SK-N-SH treated with all-trans-retinoic acid at 6 μM for 48 hours (cell line): ENCODE measurements at regions not wholly inside any gene's neighbourhood (a gene's known extent, or its start where the extent isn't known, plus 50 kb on each side); places are given as distances from the start of the nearest gene placed in this dataset.

ENCODE experiments used
- ATAC-seq: fragments of 200-7000 bp; cut with Tn5 transposase; 3 replicates; pipeline ENCODE4 v1.9.1; 2020; ENCODE audit warnings: mild to moderate bottlenecking, moderate library complexity
- ARNTL ChIP-seq: fragments of 450-650 bp; formaldehyde crosslinking; IDR thresholded peaks from 2 replicates; pipeline ENCODE4 v1.5.0; 2020; ENCODE audit warnings: low read depth, mild to moderate bottlenecking, moderate library complexity, borderline replicate concordance
- BACH2 ChIP-seq: fragments of 250-450 bp; sonication (Bioruptor Pico); IDR thresholded peaks from 2 replicates; pipeline ENCODE4 v1.9.0; 2021; ENCODE audit warnings: mild to moderate bottlenecking, borderline replicate concordance
- CSDC2 ChIP-seq: fragments of 250-450 bp; sonication (Bioruptor Pico); IDR thresholded peaks from 2 replicates; pipeline ENCODE4 v1.5.0; 2020; ENCODE audit warnings: mild to moderate bottlenecking, moderate library complexity
- ESRRG ChIP-seq: fragments of 250-450 bp; sonication (Bioruptor Pico); IDR thresholded peaks from 2 replicates; pipeline ENCODE4 v1.6.1; 2021; ENCODE audit warnings: mild to moderate bottlenecking
- GLIS3 ChIP-seq: fragments of 250-450 bp; sonication (Bioruptor Pico); IDR thresholded peaks from 2 replicates; pipeline ENCODE4 v1.5.0; 2020; ENCODE audit warnings: mild to moderate bottlenecking, moderate library complexity
- ISL1 ChIP-seq: fragments of 250-450 bp; sonication (Bioruptor Pico); IDR thresholded peaks from 2 replicates; pipeline ENCODE4 v2.1.2; 2022; ENCODE audit warnings: mild to moderate bottlenecking, moderate library complexity
- RARB ChIP-seq: fragments of 250-450 bp; sonication (Bioruptor Pico); IDR thresholded peaks from 2 replicates; pipeline ENCODE4 v1.8.0; 2021; ENCODE audit warnings: mild to moderate bottlenecking, moderate library complexity
- TCF4 ChIP-seq: fragments of 250-450 bp; sonication (Bioruptor Pico); IDR thresholded peaks from 2 replicates; pipeline ENCODE4 v1.8.0; 2021; ENCODE audit warnings: mild to moderate bottlenecking, moderate library complexity, borderline replicate concordance
- TOX ChIP-seq: fragments of 250-450 bp; sonication (Bioruptor Pico); IDR thresholded peaks from 2 replicates; pipeline ENCODE4 v1.8.0; 2021; ENCODE audit warnings: mild to moderate bottlenecking, moderate library complexity, borderline replicate concordance
- ZFP3 ChIP-seq: fragments of 250-450 bp; sonication (Bioruptor Pico); IDR thresholded peaks from 2 replicates; pipeline ENCODE4 v1.5.0; 2020; ENCODE audit warnings: mild to moderate bottlenecking, moderate library complexity
- ZFP30 ChIP-seq: fragments of 450-650 bp; formaldehyde crosslinking; IDR thresholded peaks from 2 replicates; pipeline ENCODE4 v1.5.0; 2022; ENCODE audit warnings: mild to moderate bottlenecking, moderate library complexity
- ZNF565 ChIP-seq: fragments of 450-650 bp; formaldehyde crosslinking; conservative IDR thresholded peaks from 2 replicates; pipeline ENCODE4 v1.5.0; 2020; ENCODE audit warnings: low read depth, mild to moderate bottlenecking, moderate library complexity
- ZNF70 ChIP-seq: fragments of 450-650 bp; formaldehyde crosslinking; IDR thresholded peaks from 2 replicates; pipeline ENCODE4 v1.5.0; 2020; ENCODE audit warnings: mild to moderate bottlenecking, moderate library complexity
- ZNF8 ChIP-seq: fragments of 450-650 bp; formaldehyde crosslinking; IDR thresholded peaks from 2 replicates; pipeline ENCODE4 v1.5.0; 2020; ENCODE audit warnings: mild to moderate bottlenecking, moderate library complexity
- TF ChIP-seq, protein P1 (sequence below): fragments of 250-450 bp; sonication (Bioruptor Pico); IDR thresholded peaks from 2 replicates; pipeline ENCODE4 v1.5.0; 2020; ENCODE audit warnings: mild to moderate bottlenecking, moderate library complexity
- TF ChIP-seq, protein P2 (sequence below): fragments of 250-450 bp; sonication (Bioruptor Pico); IDR thresholded peaks from 2 replicates; pipeline ENCODE4 v1.8.0; 2021; ENCODE audit warnings: low read depth, mild to moderate bottlenecking, moderate library complexity, borderline replicate concordance
- TF ChIP-seq, protein P3 (sequence below): fragments of 250-450 bp; sonication (Bioruptor Pico); IDR thresholded peaks from 2 replicates; pipeline ENCODE4 v1.8.0; 2020; ENCODE audit warnings: mild to moderate bottlenecking, moderate library complexity, borderline replicate concordance
- TF ChIP-seq, protein P4 (sequence below): fragments of 250-450 bp; sonication (Bioruptor Pico); IDR thresholded peaks from 2 replicates; pipeline ENCODE4 v1.5.1; 2021; ENCODE audit warnings: mild to moderate bottlenecking, moderate library complexity

DNA sequence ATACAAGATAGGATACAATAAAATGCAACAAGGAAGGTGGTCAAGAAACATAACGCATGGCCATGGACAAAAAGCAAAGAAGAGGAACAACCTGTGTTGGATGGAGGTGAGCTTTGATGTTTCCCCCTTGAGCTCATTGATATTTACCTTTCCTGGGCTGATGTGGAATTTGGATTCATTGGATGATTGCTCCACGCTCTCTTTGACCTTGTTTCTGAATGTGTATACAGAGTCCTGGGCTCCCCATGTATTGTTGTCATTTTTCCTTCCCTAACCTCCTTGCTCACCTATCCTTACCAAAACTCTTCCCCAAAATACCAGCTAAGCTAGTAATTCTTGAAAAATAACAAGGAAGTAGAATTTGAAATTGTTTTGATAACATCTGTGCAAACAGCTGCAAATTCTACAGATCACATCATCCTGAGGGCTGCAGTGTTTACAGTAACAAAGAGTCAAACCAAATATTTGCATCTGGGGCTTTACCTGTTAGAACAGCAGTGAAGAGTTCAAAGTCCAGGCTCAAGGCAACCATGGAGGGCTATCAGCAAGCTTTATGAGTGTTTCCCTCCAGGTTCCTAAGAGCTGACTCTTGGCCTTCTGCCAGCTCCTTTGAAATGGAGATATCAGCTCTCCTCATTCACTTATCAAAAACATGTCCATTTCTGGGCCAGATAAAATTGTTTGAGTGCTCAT is 214.3 kb upstream of the MARCKS start:
- ATAC-seq: no peak
- TF ChIP-seq TCF4 (CRISPR knock-in tag): peak; percentile 13; the same call in 1 of the 2 replicates
- TF ChIP-seq, protein P1, sequence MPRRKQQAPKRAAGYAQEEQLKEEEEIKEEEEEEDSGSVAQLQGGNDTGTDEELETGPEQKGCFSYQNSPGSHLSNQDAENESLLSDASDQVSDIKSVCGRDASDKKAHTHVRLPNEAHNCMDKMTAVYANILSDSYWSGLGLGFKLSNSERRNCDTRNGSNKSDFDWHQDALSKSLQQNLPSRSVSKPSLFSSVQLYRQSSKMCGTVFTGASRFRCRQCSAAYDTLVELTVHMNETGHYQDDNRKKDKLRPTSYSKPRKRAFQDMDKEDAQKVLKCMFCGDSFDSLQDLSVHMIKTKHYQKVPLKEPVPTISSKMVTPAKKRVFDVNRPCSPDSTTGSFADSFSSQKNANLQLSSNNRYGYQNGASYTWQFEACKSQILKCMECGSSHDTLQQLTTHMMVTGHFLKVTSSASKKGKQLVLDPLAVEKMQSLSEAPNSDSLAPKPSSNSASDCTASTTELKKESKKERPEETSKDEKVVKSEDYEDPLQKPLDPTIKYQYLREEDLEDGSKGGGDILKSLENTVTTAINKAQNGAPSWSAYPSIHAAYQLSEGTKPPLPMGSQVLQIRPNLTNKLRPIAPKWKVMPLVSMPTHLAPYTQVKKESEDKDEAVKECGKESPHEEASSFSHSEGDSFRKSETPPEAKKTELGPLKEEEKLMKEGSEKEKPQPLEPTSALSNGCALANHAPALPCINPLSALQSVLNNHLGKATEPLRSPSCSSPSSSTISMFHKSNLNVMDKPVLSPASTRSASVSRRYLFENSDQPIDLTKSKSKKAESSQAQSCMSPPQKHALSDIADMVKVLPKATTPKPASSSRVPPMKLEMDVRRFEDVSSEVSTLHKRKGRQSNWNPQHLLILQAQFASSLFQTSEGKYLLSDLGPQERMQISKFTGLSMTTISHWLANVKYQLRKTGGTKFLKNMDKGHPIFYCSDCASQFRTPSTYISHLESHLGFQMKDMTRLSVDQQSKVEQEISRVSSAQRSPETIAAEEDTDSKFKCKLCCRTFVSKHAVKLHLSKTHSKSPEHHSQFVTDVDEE (CRISPR knock-in tag): 0 out of 2 replicates have a peak, but pooled peaks have one; percentile 52
- peak; percentile 52 for TF ChIP-seq ISL1 (CRISPR knock-in tag)
- 0 out of 2 replicates have a peak, but pooled peaks have one; percentile 32 for TF ChIP-seq ZFP3 (CRISPR knock-in tag)
- TF ChIP-seq CSDC2: no peak
- TF ChIP-seq, all 23 proteins: peak for 4

DNA sequence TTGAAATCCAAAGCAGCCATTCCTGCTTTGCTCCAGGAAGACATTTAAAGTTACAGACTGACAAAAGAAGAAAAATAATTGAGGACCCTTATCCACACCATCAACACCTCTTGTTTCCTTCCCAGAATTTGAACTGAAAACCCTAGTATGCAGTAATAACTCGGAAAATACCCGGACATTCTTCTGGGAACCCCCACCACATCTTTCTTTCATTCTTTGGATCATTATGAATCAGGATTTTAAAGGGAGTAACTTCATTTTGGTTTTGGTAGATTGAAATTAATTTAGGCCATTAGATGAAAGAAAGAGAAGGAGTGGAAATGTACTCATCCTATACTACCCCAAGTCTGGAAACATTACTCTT is 213.8 kb upstream of the MARCKS start:
- ATAC-seq: no peak
- TF ChIP-seq GLIS3 (CRISPR knock-in tag) (no peak), ZNF8 (CRISPR knock-in tag) (no peak), TOX (no peak), ZFP3 (CRISPR knock-in tag) (no peak), ESRRG (no peak), ZNF565 (CRISPR knock-in tag) (no peak), TCF4 (CRISPR knock-in tag) (no peak), ZFP30 (CRISPR knock-in tag) (no peak), BACH2 (CRISPR knock-in tag) (no peak), RARB (CRISPR knock-in tag) (no peak), ARNTL (CRISPR knock-in tag) (no peak), ZNF70 (CRISPR knock-in tag) (no peak)
- TF ChIP-seq, protein P2, sequence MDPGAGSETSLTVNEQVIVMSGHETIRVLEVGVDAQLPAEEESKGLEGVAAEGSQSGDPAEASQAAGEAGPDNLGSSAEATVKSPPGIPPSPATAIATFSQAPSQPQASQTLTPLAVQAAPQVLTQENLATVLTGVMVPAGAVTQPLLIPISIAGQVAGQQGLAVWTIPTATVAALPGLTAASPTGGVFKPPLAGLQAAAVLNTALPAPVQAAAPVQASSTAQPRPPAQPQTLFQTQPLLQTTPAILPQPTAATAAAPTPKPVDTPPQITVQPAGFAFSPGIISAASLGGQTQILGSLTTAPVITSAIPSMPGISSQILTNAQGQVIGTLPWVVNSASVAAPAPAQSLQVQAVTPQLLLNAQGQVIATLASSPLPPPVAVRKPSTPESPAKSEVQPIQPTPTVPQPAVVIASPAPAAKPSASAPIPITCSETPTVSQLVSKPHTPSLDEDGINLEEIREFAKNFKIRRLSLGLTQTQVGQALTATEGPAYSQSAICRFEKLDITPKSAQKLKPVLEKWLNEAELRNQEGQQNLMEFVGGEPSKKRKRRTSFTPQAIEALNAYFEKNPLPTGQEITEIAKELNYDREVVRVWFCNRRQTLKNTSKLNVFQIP (CRISPR knock-in tag): no peak
- TF ChIP-seq, protein P3, sequence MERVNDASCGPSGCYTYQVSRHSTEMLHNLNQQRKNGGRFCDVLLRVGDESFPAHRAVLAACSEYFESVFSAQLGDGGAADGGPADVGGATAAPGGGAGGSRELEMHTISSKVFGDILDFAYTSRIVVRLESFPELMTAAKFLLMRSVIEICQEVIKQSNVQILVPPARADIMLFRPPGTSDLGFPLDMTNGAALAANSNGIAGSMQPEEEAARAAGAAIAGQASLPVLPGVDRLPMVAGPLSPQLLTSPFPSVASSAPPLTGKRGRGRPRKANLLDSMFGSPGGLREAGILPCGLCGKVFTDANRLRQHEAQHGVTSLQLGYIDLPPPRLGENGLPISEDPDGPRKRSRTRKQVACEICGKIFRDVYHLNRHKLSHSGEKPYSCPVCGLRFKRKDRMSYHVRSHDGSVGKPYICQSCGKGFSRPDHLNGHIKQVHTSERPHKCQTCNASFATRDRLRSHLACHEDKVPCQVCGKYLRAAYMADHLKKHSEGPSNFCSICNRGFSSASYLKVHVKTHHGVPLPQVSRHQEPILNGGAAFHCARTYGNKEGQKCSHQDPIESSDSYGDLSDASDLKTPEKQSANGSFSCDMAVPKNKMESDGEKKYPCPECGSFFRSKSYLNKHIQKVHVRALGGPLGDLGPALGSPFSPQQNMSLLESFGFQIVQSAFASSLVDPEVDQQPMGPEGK (CRISPR knock-in tag): no peak
- TF ChIP-seq, protein P4, sequence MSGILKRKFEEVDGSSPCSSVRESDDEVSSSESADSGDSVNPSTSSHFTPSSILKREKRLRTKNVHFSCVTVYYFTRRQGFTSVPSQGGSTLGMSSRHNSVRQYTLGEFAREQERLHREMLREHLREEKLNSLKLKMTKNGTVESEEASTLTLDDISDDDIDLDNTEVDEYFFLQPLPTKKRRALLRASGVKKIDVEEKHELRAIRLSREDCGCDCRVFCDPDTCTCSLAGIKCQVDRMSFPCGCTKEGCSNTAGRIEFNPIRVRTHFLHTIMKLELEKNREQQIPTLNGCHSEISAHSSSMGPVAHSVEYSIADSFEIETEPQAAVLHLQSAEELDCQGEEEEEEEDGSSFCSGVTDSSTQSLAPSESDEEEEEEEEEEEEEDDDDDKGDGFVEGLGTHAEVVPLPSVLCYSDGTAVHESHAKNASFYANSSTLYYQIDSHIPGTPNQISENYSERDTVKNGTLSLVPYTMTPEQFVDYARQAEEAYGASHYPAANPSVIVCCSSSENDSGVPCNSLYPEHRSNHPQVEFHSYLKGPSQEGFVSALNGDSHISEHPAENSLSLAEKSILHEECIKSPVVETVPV: no peak

DNA sequence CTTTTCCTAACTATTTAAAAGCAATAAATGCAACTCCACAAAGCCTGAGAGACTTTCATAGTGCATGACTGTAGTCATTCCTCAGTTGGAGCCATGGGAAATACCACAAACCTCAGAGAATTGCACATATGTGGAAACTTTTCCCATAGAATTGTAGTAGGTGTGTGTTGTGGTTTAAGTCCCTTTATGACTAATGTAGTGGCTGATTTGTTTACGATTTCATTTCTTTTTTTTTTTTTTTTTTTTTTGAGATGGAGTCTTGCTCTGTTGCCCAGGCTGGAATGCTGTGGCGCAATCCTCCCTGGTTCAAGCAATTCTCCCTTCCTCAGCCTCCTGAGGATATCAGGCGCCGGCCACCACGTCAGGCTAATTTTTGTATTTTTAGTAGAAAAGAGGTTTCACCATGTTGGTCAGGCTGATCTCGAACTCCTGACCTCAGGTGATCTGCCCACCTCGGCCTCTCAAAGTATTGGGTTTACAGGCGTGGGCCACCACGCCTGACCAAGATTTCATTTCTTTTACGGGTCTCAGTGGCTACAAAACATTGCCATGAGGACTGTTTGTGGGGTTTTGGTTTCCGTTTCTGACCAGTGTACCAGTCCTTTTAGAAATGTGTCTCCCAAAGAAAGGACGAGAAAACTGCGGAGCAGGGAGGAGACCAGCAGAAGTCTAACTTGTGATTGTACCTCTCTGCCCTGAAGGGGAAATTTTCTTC is 212.1 kb upstream of the MARCKS start:
- TF ChIP-seq, protein P4: no peak
- TF ChIP-seq ISL1 (CRISPR knock-in tag): no peak
- no peak for TF ChIP-seq TCF4 (CRISPR knock-in tag)
- TF ChIP-seq, protein P1 (CRISPR knock-in tag): no peak
- TF ChIP-seq, protein P2 (CRISPR knock-in tag): no peak
- no peak for TF ChIP-seq ZFP3 (CRISPR knock-in tag)
- TF ChIP-seq TOX: no peak
- TF ChIP-seq, all 23 proteins: peak for 0
- peak; percentile 69 for ATAC-seq
